IMR-90 (cell line): ENCODE measurements at regions not wholly inside any gene's neighbourhood (a gene's known extent, or its start where the extent isn't known, plus 50 kb on each side); places are given as distances from the start of the nearest gene placed in this dataset.

Experiments used
- ATAC-seq: fragments of 200-7000 bp; cut with Tn5 transposase; 2 replicates; pipeline ENCODE4 v1.9.1; 2020; ENCODE audit warnings: low read depth, mild to moderate bottlenecking, moderate library complexity
- BruUV-seq: library from RNA; stranded (reverse); fragments of 400-500 nt; replicated peaks from 2 replicates; lab custom pipeline; 2021; lab: Mats Ljungman, UMichigan
- CTCF ChIA-PET: fragments of 300-600 bp; formaldehyde crosslinking; extraction: SDS; loops from one replicate; lab custom pipeline; 2021; ENCODE audit warnings: antibody characterized with exemption; lab: Yijun Ruan, JAX
- POLR2A ChIA-PET: fragments of 300-600 bp; sonication (Branson Sonifier 250); formaldehyde crosslinking; loops from one replicate; lab custom pipeline; 2022; ENCODE audit warnings: antibody characterized with exemption; ENCODE audit not compliant: unreplicated experiment; lab: Charles Lee
- DNase-seq: peaks from one replicate; pipeline ENCODE4 v3.0.0; 2013
- H2AFZ ChIP-seq: replicated peaks from 2 replicates; pipeline ENCODE3; 2013; ENCODE audit warnings: low read length, mild to moderate bottlenecking; ENCODE audit not compliant: poor library complexity
- H2AK5ac ChIP-seq: 2 replicates; pipeline ENCODE4 v1.6.1; 2013; ENCODE audit warnings: low read depth, low read length, inconsistent platforms
- H2AK9ac ChIP-seq: replicated peaks from 2 replicates; pipeline ENCODE3; 2013; ENCODE audit warnings: mild to moderate bottlenecking, low read depth, low read length, moderate library complexity; ENCODE audit not compliant: poor library complexity
- H2BK120ac ChIP-seq: 2 replicates; pipeline ENCODE4 v1.6.1; 2013; ENCODE audit warnings: low read depth, low read length, inconsistent platforms
- H2BK15ac ChIP-seq: 3 replicates; pipeline ENCODE4 v1.6.1; 2013; ENCODE audit warnings: low read depth, low read length, inconsistent platforms
- H2BK20ac ChIP-seq: 2 replicates; pipeline ENCODE4 v1.6.1; 2013; ENCODE audit warnings: low read depth, mild to moderate bottlenecking, inconsistent platforms, low read length, moderate library complexity
- H2BK5ac ChIP-seq: 2 replicates; pipeline ENCODE4 v1.6.1; 2013; ENCODE audit warnings: mild to moderate bottlenecking, low read depth, low read length, inconsistent platforms; ENCODE audit not compliant: poor library complexity, severe bottlenecking
- H3K14ac ChIP-seq: replicated peaks from 2 replicates; pipeline ENCODE4 v1.6.1; 2013; ENCODE audit warnings: low read depth, low read length, inconsistent platforms
- H3K18ac ChIP-seq: 2 replicates; pipeline ENCODE4 v1.6.1; 2013; ENCODE audit warnings: low read depth, low read length, control low read depth
- H3K23ac ChIP-seq: 2 replicates; pipeline ENCODE4 v1.6.1; 2013; ENCODE audit warnings: low read depth, low read length, inconsistent platforms
- H3K27ac ChIP-seq: 2 replicates; pipeline ENCODE4 v1.5.1; 2013; ENCODE audit warnings: mild to moderate bottlenecking, control low read depth, low read length; ENCODE audit not compliant: insufficient read depth
- H3K27me3 ChIP-seq: 2 replicates; pipeline ENCODE4 v1.6.1; 2013; ENCODE audit warnings: low read length; ENCODE audit not compliant: control insufficient read depth, insufficient read depth
- H3K36me3 ChIP-seq: 2 replicates; pipeline ENCODE4 v1.6.1; 2013; ENCODE audit warnings: low read length, mixed read lengths; ENCODE audit not compliant: control insufficient read depth, insufficient read depth
- H3K4ac ChIP-seq: 2 replicates; pipeline ENCODE4 v1.6.1; 2013; ENCODE audit warnings: low read depth, low read length, inconsistent platforms
- H3K4me1 ChIP-seq: 2 replicates; pipeline ENCODE4 v1.6.1; 2013; ENCODE audit warnings: low read length, mixed read lengths; ENCODE audit not compliant: control insufficient read depth, insufficient read depth
- H3K4me2 ChIP-seq: 2 replicates; pipeline ENCODE4 v1.6.1; 2013; ENCODE audit warnings: low read depth, mild to moderate bottlenecking, control low read depth, low read length, moderate library complexity
- H3K4me3 ChIP-seq: 2 replicates; pipeline ENCODE4 v1.5.1; 2013; ENCODE audit warnings: low read depth, mild to moderate bottlenecking, control low read depth, low read length, moderate library complexity; ENCODE audit not compliant: insufficient read depth
- H3K56ac ChIP-seq: 2 replicates; pipeline ENCODE4 v1.6.1; 2013; ENCODE audit warnings: low read length, inconsistent platforms; ENCODE audit not compliant: insufficient read depth; ENCODE audit errors: extremely low read depth
- H3K79me1 ChIP-seq, 2 experiments: 2 replicates each; pipeline ENCODE4 v1.6.1; 2013; ENCODE audit warnings: low read length in 2 of 2, inconsistent platforms in 1 of 2, low read depth in 1 of 2
- H3K9ac ChIP-seq: 2 replicates; pipeline ENCODE4 v1.6.1; 2013; ENCODE audit warnings: low read depth, low read length, control low read depth
- H3K9me1 ChIP-seq: 2 replicates; pipeline ENCODE4 v1.6.1; 2013; ENCODE audit warnings: low read length, inconsistent platforms; ENCODE audit not compliant: insufficient read depth
- H3K9me3 ChIP-seq: 2 replicates; pipeline ENCODE4 v1.6.1; 2013; ENCODE audit warnings: low read length; ENCODE audit not compliant: control insufficient read depth, insufficient read depth
- H4K20me1 ChIP-seq: 2 replicates; pipeline ENCODE4 v1.6.1; 2013; ENCODE audit warnings: low read length, inconsistent platforms; ENCODE audit not compliant: insufficient read depth
- H4K5ac ChIP-seq: 2 replicates; pipeline ENCODE4 v1.6.1; 2013; ENCODE audit warnings: mild to moderate bottlenecking, low read depth, low read length, control low read depth
- H4K8ac ChIP-seq, 2 experiments: 2 replicates each; pipeline ENCODE4 v1.6.1; 2013; ENCODE audit warnings: low read depth in 2 of 2, low read length in 2 of 2, control low read depth in 1 of 2, inconsistent platforms in 1 of 2
- H4K91ac ChIP-seq: 2 replicates; pipeline ENCODE4 v1.6.1; 2013; ENCODE audit warnings: low read depth, low read length, inconsistent platforms; ENCODE audit not compliant: insufficient read depth
- BHLHE40 ChIP-seq: fragments of 150-350 bp; IDR thresholded peaks from 2 replicates; pipeline ENCODE4 v1.6.1; 2016; ENCODE audit warnings: mild to moderate bottlenecking, low read depth, low read length
- CEBPB ChIP-seq: IDR thresholded peaks from 2 replicates; pipeline ENCODE4 v1.6.1; 2012; ENCODE audit warnings: low read depth, low read length, improper control_type of control experiment
- CHD1 ChIP-seq: IDR thresholded peaks from 2 replicates; pipeline ENCODE4 v1.6.1; 2012; ENCODE audit warnings: low read depth, low read length, improper control_type of control experiment
- FOS ChIP-seq: fragments of 150-350 bp; IDR thresholded peaks from 2 replicates; pipeline ENCODE4 v1.6.1; 2016; ENCODE audit warnings: low read depth, low read length
- MAFK ChIP-seq: IDR thresholded peaks from 2 replicates; pipeline ENCODE4 v1.6.1; 2012; ENCODE audit warnings: low read depth, low read length, improper control_type of control experiment
- MAZ ChIP-seq: IDR thresholded peaks from 2 replicates; pipeline ENCODE4 v1.6.1; 2012; ENCODE audit warnings: low read depth, mild to moderate bottlenecking, low read length, improper control_type of control experiment, moderate library complexity, borderline replicate concordance
- MXI1 ChIP-seq: IDR thresholded peaks from 2 replicates; pipeline ENCODE4 v1.6.1; 2012; ENCODE audit warnings: low read depth, mild to moderate bottlenecking, low read length, moderate library complexity, borderline replicate concordance
- NFE2L2 ChIP-seq: fragments of 150-350 bp; IDR thresholded peaks from 2 replicates; pipeline ENCODE4 v1.6.1; 2016; ENCODE audit warnings: low read depth, mild to moderate bottlenecking, low read length
- POLR2A ChIP-seq: IDR thresholded peaks from 2 replicates; pipeline ENCODE4 v1.6.1; 2012; ENCODE audit warnings: mild to moderate bottlenecking, low read depth, low read length
- RAD21 ChIP-seq: IDR thresholded peaks from 2 replicates; pipeline ENCODE4 v1.6.1; 2012; ENCODE audit warnings: low read length, improper control_type of control experiment
- RCOR1 ChIP-seq: IDR thresholded peaks from 2 replicates; pipeline ENCODE4 v1.6.1; 2012; ENCODE audit warnings: mild to moderate bottlenecking, low read length, improper control_type of control experiment; ENCODE audit not compliant: insufficient replicate concordance
- RFX5 ChIP-seq: IDR thresholded peaks from 2 replicates; pipeline ENCODE4 v1.8.0; 2012; ENCODE audit warnings: low read depth, mild to moderate bottlenecking, low read length, moderate library complexity
- SMC3 ChIP-seq: fragments of 150-350 bp; IDR thresholded peaks from 2 replicates; pipeline ENCODE4 v1.6.1; 2016; ENCODE audit warnings: low read depth, mild to moderate bottlenecking, antibody characterized with exemption, low read length, moderate library complexity
- WGBS, 2 experiments: methylation state at CpG; one replicate each; pipeline versions ENCODE4 v1.1.5 to v1.1.7; 2013; ENCODE audit warnings: missing lambda C conversion rate in 2 of 2; ENCODE audit not compliant: insufficient read length in 1 of 2; ENCODE audit errors: extremely low coverage in 2 of 2; 5-methylcytosine and 5-hydroxymethylcytosine counted together
- dilution Hi-C: fragments of 300-500 bp; cut with HindIII; formaldehyde crosslinking; loops from one replicate; pipeline ENCODE4 v1.14.3; 2018; ENCODE audit warnings: low sequenced_read_pairs; ENCODE audit not compliant: unreplicated experiment
- in situ Hi-C: fragments of 300-500 bp; cut with MboI; formaldehyde crosslinking; loops from 3 replicates; pipeline ENCODE4 v1.14.3; 2019; ENCODE audit warnings: low sequenced_read_pairs, inconsistent platforms, mixed read lengths
- intact Hi-C: fragments of 100-400 bp; cut with micrococcal nuclease; formaldehyde crosslinking; loops from 2 replicates; pipeline ENCODE4 v1.10.0; 2022
- TF ChIP-seq, protein P1 (sequence below): fragments of 150-350 bp; IDR thresholded peaks from 2 replicates; pipeline ENCODE4 v1.6.1; 2016; ENCODE audit warnings: low read depth, mild to moderate bottlenecking, low read length, moderate library complexity, borderline replicate concordance
- TF ChIP-seq, protein P2 (sequence below): conservative IDR thresholded peaks from 2 replicates; pipeline ENCODE4 v1.5.1; 2012; ENCODE audit warnings: mild to moderate bottlenecking, low read depth, low read length, improper control_type of control experiment
- TF ChIP-seq, protein P3 (sequence below): fragments of 150-350 bp; IDR thresholded peaks from 2 replicates; pipeline ENCODE4 v1.6.1; 2017; ENCODE audit warnings: mild to moderate bottlenecking, antibody characterized with exemption, low read length, low read depth

GRCh38 chr2:4483050-4483449 is 779.7 kb downstream of the DCDC2C start:
- Histone ChIP-seq H3K4me2 (no peak overlapping the region), H3K18ac (no peak overlapping the region), H4K20me1 (no peaks in the 10 kb centered on the region), H3K27ac (no peak overlapping the region), H3K9me1 (no peaks in the 10 kb centered on the region), H4K5ac (no peak overlapping the region), H3K14ac (no peak overlapping the region), H2BK120ac (no peak overlapping the region), H4K91ac (no peak overlapping the region), H3K4ac (no peak overlapping the region), H3K79me1 (no peaks in the 10 kb centered on the region), H3K9ac (no peak overlapping the region), H3K4me3 (no peak overlapping the region), H3K56ac (no peak overlapping the region), H2BK5ac (no peak overlapping the region), H3K27me3 (no peaks in the 10 kb centered on the region), H3K23ac (no peak overlapping the region), H2AK9ac (no peak overlapping the region), H3K36me3 (no peaks in the 10 kb centered on the region), H2BK20ac (no peak overlapping the region), H2BK15ac (no peak overlapping the region), H2AK5ac (no peak overlapping the region), H3K9me3 (peaks cover 15% of the 10 kb centered on the region), H4K8ac (no peak overlapping the region), H3K4me1 (no peaks in the 10 kb centered on the region), H2AFZ (no peak overlapping the region)
- ChIA-PET CTCF (no interaction called here), POLR2A (no interaction called here)
- dilution Hi-C loops (no loop called here), in situ Hi-C loops (no loop called here), intact Hi-C loops (no loop called here)
- BruUV-seq: no TSS peak
- no CpG with 5 or more reads among the region's 3 CpGs for WGBS, 2 experiments
- ATAC-seq: no peak
- no peak for DNase-seq
- TF ChIP-seq RCOR1 (no peak), NFE2L2 (no peak), MXI1 (no peak), RAD21 (no peak), POLR2A (no peak), MAZ (no peak), FOS (no peak), SMC3 (no peak), CHD1 (no peak), MAFK (no peak), BHLHE40 (no peak), CEBPB (no peak), RFX5 (no peak)
- TF ChIP-seq, protein P1, sequence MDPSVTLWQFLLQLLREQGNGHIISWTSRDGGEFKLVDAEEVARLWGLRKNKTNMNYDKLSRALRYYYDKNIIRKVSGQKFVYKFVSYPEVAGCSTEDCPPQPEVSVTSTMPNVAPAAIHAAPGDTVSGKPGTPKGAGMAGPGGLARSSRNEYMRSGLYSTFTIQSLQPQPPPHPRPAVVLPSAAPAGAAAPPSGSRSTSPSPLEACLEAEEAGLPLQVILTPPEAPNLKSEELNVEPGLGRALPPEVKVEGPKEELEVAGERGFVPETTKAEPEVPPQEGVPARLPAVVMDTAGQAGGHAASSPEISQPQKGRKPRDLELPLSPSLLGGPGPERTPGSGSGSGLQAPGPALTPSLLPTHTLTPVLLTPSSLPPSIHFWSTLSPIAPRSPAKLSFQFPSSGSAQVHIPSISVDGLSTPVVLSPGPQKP: no peak
- TF ChIP-seq, protein P2, sequence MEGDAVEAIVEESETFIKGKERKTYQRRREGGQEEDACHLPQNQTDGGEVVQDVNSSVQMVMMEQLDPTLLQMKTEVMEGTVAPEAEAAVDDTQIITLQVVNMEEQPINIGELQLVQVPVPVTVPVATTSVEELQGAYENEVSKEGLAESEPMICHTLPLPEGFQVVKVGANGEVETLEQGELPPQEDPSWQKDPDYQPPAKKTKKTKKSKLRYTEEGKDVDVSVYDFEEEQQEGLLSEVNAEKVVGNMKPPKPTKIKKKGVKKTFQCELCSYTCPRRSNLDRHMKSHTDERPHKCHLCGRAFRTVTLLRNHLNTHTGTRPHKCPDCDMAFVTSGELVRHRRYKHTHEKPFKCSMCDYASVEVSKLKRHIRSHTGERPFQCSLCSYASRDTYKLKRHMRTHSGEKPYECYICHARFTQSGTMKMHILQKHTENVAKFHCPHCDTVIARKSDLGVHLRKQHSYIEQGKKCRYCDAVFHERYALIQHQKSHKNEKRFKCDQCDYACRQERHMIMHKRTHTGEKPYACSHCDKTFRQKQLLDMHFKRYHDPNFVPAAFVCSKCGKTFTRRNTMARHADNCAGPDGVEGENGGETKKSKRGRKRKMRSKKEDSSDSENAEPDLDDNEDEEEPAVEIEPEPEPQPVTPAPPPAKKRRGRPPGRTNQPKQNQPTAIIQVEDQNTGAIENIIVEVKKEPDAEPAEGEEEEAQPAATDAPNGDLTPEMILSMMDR: no peak
- TF ChIP-seq, protein P3, sequence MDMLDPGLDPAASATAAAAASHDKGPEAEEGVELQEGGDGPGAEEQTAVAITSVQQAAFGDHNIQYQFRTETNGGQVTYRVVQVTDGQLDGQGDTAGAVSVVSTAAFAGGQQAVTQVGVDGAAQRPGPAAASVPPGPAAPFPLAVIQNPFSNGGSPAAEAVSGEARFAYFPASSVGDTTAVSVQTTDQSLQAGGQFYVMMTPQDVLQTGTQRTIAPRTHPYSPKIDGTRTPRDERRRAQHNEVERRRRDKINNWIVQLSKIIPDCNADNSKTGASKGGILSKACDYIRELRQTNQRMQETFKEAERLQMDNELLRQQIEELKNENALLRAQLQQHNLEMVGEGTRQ: no peak
